HG03342 (cell line): ENCODE measurements at regions not wholly inside any gene's neighbourhood (a gene's known extent, or its start where the extent isn't known, plus 50 kb on each side); places are given as distances from the start of the nearest gene placed in this dataset.
"Not testable (repeated sequence)": the region's sequence is repeated elsewhere in the genome, so short reads cannot be mapped to it uniquely, and the experiment has no call there.

ENCODE experiments used
- ATAC-seq: cut with Tn5 transposase; IDR thresholded peaks from one replicate; pipeline ENCODE4 v1.9.1; 2021; ENCODE audit warnings: mild to moderate bottlenecking, moderate library complexity; ENCODE audit not compliant: unreplicated experiment

- no peak for ATAC-seq
Observed at GRCh38 chr10:3255616-3256015, 83.0 kb upstream of the PITRM1 start.

- no peak for ATAC-seq
Observed at GRCh38 chr10:3255075-3255474, 82.5 kb upstream of the PITRM1 start.

- ATAC-seq = not testable (repeated sequence)
Observed at GRCh38 chr10:3253974-3254373, 81.4 kb upstream of the PITRM1 start.

GRCh38 chr10:3251172-3251571 lies 78.6 kb upstream of the PITRM1 start:
- ATAC-seq = no peak

- ATAC-seq = no peak
Observed at GRCh38 chr10:3249307-3249889, 76.8 kb upstream of the PITRM1 start.

GRCh38 chr10:3248526-3249306 lies 76.1 kb upstream of the PITRM1 start:
- no peak for ATAC-seq

GRCh38 chr10:3245395-3245794 lies 72.8 kb upstream of the PITRM1 start:
- ATAC-seq = no peak

- ATAC-seq = no peak
Observed at GRCh38 chr10:3241967-3242650, 69.5 kb upstream of the PITRM1 start.

- no peak for ATAC-seq
Observed at GRCh38 chr10:3241274-3241921, 68.8 kb upstream of the PITRM1 start.

GRCh38 chr10:3239920-3240894 lies 67.6 kb upstream of the PITRM1 start:
- ATAC-seq = no peak

- ATAC-seq = peak; percentile 75
Observed at GRCh38 chr10:3239066-3239919, 66.7 kb upstream of the PITRM1 start.

- no peak for ATAC-seq
Observed at GRCh38 chr10:3238115-3238871, 65.7 kb upstream of the PITRM1 start.

- ATAC-seq = no peak
Observed at GRCh38 chr10:3237530-3237929, 64.9 kb upstream of the PITRM1 start.

- no peak for ATAC-seq
Observed at GRCh38 chr10:3236644-3237404, 64.2 kb upstream of the PITRM1 start.

GRCh38 chr10:3235996-3236510 lies 63.5 kb upstream of the PITRM1 start:
- ATAC-seq = no peak

GRCh38 chr10:3235395-3235794 lies 62.8 kb upstream of the PITRM1 start:
- ATAC-seq = no peak

- no peak for ATAC-seq
Observed at GRCh38 chr10:3233486-3233990, 61.0 kb upstream of the PITRM1 start.
